Hindlimb muscle (tissue), 1 donor: ENCODE measurements at regions not wholly inside any gene's neighbourhood (a gene's known extent, or its start where the extent isn't known, plus 50 kb on each side); places are given as distances from the start of the nearest gene placed in this dataset.
"Not testable (repeated sequence)": the region's sequence is repeated elsewhere in the genome, so short reads cannot be mapped to it uniquely, and the experiment has no call there.

Experiments used
- DNase-seq: peaks from one replicate; pipeline ENCODE4 v3.0.0-alpha.2; 2013

- DNase-seq = no peak
These were observed 67.9 kb downstream of the TBX3 start for GRCh38 chr12:114616081-114616480.

DNA sequence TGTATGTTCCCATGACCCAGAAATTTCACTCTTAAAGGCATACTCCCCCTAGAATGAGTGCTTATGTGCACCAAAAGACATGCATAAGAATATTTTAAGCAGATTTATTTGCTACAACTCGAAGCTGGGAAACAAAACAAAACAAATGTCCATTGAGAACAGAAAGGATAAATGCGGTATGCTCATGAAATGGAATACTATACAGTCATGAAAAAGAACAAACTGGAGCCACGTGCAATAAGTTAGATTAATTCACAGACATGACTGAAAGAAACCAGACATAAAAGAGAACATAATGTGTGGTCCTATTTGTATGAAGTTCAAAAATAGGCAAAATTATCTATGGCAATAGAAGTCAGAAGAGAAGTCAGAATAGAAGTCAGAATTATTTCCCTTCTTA, 69.9 kb downstream of the TBX3 start:
- DNase-seq = no peak

GRCh38 chr12:114612062-114612461, 71.9 kb downstream of the TBX3 start:
- no peak for DNase-seq

- no peak for DNase-seq
These were observed 72.6 kb downstream of the TBX3 start for GRCh38 chr12:114611145-114612018.

DNA sequence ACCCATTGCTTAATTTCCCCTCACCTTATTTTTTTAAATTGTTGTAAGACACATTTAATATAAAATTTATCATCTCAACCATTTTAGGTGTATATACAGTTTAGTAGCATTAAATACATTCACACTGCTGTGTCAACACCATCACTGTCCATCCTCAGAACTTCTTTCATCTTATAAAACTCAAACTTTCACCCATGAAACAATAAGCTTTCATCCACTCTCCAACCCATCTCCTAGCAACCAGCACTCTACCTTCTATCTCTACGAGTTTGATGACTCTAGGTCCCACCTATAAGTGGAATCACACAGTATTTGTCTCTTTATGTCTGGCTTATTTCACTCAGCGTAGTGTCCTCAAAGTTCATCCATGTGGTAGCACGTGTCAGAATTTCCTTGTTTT, 75.5 kb downstream of the TBX3 start:
- no peak for DNase-seq

DNA sequence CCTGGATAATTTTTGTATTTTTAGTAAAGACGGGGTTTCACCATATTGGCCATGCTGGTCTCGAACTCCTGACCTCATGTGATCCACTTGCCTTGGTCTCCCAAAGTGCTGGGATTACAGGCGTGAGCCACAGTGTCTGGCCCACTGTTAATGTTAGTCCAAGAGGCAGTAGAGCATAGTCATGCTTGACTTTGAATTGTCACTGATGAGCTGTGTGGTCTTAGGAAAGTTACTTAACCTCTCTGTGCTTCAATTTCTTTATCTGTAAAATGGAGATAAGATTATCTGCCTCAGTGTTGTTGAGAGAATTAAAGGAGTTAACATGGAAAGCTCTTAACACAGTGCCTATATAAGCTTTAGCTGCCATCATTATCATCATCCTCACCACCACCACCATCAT, 78.1 kb downstream of the TBX3 start:
- no peak for DNase-seq

- peak; percentile 71 for DNase-seq
These were observed 79.4 kb downstream of the TBX3 start for GRCh38 chr12:114604606-114605005.

DNA sequence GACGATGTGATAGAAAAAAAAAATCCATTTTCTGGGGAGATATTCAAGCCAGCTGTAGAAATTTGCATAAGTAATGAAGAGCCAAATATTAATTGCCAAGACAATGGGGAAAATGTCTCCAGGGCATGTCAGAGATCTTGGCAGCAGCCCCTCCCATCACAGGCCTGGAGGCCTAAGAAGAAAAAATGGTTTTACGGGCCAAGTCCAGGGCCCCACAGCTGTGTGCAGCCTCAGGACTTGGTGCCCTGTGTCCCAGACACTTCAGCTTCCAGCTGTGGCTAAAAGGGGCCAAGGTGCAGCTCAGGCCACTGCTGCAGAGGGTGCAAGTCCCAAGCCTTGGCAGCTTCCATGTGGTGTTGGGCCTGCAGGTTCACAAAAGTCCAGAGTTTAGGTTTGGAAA, 83.4 kb downstream of the TBX3 start:
- DNase-seq = not testable (repeated sequence)

DNA sequence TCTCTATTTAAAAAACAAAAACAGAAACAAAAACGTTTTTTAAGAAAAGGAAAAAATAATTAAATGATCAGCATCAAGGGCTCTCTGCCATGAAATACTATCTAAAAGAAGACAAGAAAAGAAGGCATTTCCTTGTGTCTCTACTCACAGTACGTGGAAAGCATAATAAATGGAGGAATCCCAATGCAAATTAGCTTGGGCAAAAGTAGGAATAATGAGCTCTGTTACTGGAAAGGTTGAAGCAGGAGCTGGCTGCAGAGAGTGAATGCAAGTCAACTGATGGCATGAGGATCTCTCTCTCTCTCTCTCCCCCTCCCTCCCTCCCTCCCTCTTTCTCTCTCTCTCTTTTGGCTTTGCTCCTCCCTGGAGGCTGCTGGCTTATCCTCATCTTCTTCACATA, 85.9 kb downstream of the TBX3 start:
- no peak for DNase-seq

DNA sequence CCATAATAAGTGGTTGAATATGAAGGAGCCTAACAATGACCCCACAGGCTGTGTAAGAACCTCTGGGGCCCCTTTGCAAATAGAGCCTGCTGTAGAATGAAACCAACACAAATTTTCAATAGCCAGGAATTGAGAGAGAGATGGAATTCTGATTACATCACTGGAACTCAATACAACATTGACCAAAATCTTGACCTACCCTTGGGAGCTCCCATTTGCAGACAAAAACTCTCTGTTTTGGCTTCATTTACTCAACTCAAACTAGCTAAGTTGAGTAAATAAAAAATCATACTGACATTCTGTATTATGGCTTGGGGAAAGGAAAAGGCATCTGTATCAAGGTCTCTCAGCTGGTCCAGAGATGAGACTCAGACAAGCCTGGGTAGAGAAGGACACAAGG, 91.0 kb downstream of the TBX3 start:
- no peak for DNase-seq

DNA sequence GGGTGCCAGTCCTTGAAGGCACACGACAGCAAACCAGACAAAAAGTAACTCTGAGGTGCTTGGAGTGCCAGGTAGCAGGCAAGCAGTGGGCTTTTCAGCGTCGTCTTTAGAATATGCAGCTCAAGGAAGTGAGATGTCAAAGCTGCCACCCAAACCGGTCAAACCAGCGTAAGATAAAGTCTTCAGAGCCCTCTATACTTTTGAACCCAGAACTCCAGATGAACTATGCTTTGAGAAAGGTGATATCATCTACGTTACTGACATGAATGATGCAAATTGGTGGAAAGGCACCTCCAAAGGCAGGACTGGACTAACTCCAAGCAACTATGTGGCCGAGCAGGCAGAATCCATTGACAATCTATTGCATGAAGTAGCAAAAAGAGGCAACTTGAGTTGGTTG, 95.9 kb downstream of the TBX3 start:
- no peak for DNase-seq

DNA sequence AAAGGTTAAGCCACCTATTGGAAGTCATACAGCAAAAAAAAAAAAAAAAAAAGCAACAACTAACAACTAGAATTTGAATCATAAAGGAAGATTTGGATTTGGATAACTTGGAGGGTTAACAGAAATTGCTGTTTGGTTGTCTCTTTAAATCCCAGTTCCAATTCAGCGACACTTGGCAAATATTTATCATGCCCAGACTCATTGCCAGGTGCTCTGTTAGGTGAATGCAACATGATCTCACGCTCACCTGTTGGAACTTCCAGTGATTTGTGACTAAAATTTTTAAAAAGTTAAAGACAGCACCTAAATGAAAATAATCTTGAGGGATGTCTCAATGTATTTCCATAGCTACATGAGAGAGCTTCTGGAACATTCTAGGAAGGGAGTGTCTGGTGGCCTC, 103.7 kb downstream of the TBX3 start:
- DNase-seq = no peak

- no peak for DNase-seq
These were observed 104.6 kb downstream of the TBX3 start for GRCh38 chr12:114579389-114579788.

DNA sequence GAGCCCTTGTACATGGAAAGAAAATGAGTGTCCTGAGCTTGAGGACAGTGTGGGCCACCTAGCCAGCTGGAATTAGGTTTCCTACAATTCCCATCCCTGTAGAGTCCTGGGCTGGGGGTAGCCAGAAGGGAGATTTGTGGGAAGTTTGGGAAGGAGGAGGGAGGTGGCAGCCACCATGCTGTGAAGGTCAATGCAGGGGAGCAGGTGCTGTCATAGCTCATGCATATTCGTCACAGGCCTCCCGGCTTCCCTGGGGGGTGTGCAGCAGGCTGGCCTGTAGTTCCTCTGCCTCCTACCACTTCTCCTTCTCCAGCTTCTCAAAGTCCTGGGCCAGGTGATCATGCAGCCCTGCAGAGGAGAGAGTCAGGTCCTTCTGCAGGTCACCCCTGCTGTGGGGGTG, 121.3 kb downstream of the TBX3 start:
- DNase-seq = no peak

- no peak for DNase-seq
These were observed 128.5 kb downstream of the TBX3 start for GRCh38 chr12:114555451-114555850.

GRCh38 chr12:114547636-114548035, 136.3 kb downstream of the TBX3 start:
- DNase-seq = no peak

- DNase-seq = no peak
These were observed 124.5 kb upstream of the TBX5 start for GRCh38 chr12:114530417-114530816.

DNA sequence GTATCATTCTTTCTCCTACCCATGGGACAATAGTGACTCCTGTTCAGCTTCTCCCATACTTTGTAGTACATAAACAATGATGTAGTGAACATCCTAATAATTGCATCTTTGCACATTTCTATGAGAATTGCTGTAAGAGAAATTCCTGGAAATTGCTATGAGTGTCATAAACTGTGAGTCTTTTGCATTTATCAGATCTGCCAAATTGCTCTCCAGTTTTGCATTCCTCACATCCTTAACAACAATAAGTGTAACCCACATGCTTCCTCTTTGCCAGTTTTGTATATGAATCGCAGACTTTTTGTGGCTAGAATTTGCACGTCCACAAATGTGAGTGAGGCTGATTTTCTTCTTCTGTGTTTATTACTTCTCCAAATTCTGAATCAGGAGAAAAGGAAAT, 124.0 kb upstream of the TBX5 start:
- no peak for DNase-seq

DNA sequence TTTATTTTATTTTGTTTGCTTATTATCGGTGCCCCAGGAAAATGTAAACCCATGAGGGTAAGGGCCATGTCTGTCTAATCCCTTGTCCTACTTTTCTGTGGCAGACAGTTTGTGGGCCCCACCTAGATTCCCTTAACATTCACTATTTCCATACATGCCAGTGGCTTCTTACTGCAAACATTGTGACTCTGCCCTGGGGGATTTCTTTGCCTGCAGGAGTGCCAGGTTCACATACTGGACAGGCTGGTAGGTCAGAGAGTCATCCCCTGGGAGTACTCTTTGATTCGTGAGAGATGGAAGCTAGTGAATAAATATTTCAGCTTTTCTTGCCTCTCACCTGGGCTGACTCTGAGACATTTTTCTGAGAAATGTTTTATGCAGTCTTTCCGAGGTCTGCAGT, 122.8 kb upstream of the TBX5 start:
- no peak for DNase-seq

DNA sequence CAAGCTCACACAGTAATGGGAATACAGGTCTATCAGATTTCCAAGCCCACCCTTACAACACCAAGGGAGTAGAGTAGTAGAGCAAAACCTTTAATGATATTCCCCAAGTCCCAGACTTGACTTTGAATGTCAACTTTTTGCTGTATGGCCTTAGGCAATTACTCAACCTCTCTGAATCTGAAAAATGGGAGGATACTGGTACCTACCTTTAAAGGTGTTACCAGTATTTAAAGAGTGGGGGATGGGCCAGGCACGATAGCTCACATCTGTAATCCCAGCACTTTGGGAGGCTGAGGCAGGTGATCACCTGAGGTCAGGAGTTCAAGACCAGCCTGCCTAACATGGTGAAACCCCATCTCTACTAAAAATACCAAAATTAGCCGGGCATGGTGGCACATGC, 115.2 kb upstream of the TBX5 start:
- DNase-seq = not testable (repeated sequence)

DNA sequence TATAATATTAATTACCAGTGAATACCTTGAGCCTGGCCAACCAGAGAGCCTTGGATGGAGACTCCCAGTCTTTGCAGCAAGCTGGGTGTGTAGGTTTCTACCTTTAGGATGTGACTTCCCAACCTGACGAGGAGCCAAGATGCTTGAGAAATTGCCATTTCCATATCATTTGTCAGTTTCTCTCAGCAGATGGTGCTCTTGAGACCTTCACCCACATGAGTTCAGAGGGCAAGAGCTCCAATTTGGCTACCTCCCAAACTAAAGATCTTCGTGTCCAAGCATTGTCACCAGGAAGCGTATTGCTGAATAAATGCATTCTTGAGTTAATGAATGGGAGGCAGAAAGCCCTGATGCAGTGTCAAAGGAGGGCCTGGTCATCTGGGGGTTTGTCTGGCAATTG, 106.4 kb upstream of the TBX5 start:
- no peak for DNase-seq

DNA sequence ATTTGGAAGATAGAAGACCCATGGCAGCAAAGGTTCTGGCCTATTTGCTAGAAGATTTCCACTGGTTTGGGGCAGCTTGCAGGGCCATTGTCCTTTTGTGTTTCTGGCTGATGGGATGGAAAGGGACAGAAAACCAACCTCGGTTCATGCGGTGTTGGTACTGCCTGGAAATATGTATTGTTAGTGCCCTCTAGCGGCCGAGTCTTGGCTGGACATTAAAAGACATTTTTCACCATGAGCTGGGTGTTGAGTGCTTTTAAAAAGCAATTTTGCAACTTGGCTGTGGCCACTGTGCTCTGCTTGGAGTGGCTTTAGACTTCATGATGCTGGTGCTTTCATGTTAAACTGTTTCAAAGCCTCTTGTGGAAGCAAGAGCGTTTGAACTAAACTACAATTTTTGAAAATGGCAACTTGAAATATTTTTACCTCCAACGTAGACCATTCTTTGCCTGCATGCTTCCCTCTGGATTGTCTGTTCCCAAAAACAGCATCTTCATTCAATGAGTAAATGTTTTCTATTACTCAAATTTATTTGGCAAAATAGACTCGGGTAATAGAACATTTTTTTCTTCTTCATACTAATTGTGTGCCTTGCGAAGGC, 102.7 kb upstream of the TBX5 start:
- peak; percentile 73 for DNase-seq

GRCh38 chr12:114506651-114507050, 100.7 kb upstream of the TBX5 start:
- DNase-seq = no peak

GRCh38 chr12:114504311-114504710, 98.4 kb upstream of the TBX5 start:
- DNase-seq = no peak

GRCh38 chr12:114501474-114501807, 95.5 kb upstream of the TBX5 start:
- no peak for DNase-seq
